ENCODE measurements at regions not wholly inside any gene's neighbourhood (a gene's known extent, or its start where the extent isn't known, plus 50 kb on each side); places are given as distances from the start of the nearest gene placed in this dataset.

DNA sequence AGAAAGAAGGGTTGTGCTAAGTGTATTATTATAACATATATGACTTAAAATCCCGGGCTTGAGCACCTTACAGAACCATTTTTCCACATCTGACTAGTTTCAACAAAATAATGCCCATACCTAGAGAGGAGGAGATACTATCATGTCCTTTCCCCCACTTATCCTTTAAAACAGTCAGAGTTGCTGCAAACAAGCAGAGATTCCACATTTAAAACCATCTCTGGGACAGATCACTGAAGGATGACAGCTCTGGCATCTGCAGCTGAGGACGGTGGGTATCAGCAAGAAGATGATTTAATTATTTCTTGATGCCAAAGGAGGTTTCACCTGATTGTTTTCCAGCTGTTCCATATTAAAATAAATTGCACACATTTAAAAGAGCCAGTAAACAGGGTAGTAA, 328.0 kb upstream of the TMTC1 start:
- TF ChIP-seq, protein P1, sequence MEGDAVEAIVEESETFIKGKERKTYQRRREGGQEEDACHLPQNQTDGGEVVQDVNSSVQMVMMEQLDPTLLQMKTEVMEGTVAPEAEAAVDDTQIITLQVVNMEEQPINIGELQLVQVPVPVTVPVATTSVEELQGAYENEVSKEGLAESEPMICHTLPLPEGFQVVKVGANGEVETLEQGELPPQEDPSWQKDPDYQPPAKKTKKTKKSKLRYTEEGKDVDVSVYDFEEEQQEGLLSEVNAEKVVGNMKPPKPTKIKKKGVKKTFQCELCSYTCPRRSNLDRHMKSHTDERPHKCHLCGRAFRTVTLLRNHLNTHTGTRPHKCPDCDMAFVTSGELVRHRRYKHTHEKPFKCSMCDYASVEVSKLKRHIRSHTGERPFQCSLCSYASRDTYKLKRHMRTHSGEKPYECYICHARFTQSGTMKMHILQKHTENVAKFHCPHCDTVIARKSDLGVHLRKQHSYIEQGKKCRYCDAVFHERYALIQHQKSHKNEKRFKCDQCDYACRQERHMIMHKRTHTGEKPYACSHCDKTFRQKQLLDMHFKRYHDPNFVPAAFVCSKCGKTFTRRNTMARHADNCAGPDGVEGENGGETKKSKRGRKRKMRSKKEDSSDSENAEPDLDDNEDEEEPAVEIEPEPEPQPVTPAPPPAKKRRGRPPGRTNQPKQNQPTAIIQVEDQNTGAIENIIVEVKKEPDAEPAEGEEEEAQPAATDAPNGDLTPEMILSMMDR (IDR thresholded peaks at IDR 0.05) = no peak
- no peak for TF ChIP-seq EZH2 (IDR thresholded peaks at IDR 0.05; ENCODE audit: borderline replicate concordance, insufficient read depth, low read depth, low read length, poor library complexity, severe bottlenecking)
